ENCODE measurements at regions not wholly inside any gene's neighbourhood (a gene's known extent, or its start where the extent isn't known, plus 50 kb on each side); places are given as distances from the start of the nearest gene placed in this dataset.
A peak's percentile ranks its signal among the peaks of the same experiment; 100 is the strongest.

GRCh38 chr10:125547010-125547650 is 135.8 kb downstream of the TEX36 start:
- Histone ChIP-seq H3K4me3 (no peak overlapping the region), H3K4me1 (ENCODE audit: control insufficient read depth in 5 of 5, insufficient read depth in 5 of 5, low read length in 5 of 5) (peaks cover 0 to 6% (median 0%) of the 10 kb centered on the region in 5 donors), H3K36me3 (ENCODE audit: control insufficient read depth in 4 of 4, insufficient read depth in 4 of 4, low read length in 4 of 4) (no peaks in the 10 kb centered on the region), H3K9ac (ENCODE audit: insufficient read depth in 1 of 2, low read length in 2 of 2) (no peak overlapping the region), H3K9me3 (ENCODE audit: control insufficient read depth in 4 of 4, insufficient read depth in 3 of 4, low read length in 3 of 4) (peaks cover 0 to 8% (median 0%) of the 10 kb centered on the region in 4 donors), H3K27me3 (ENCODE audit: control insufficient read depth in 3 of 3, insufficient read depth in 3 of 3, low read length in 2 of 3) (no peaks in the 10 kb centered on the region), H3K27ac (ENCODE audit: low read depth in 1 of 2, low read length in 1 of 2) (no peak overlapping the region)
- peak in 2 of 3 donors; percentile 21 to 69 for DNase-seq
- WGBS, 2 donors: 82 to 87% methylated on average over 10 of the region's 10 CpGs
- ATAC-seq (ENCODE audit: insufficient read depth, low FRiP score): no peak
- TF ChIP-seq CTCF (IDR thresholded peaks at IDR 0.05; ENCODE audit: control extremely low read depth, extremely low read depth): no peak

- Histone ChIP-seq H3K36me3 (ENCODE audit: control insufficient read depth in 4 of 4, insufficient read depth in 4 of 4, low read length in 4 of 4) (no peaks in the 10 kb centered on the region), H3K4me1 (ENCODE audit: control insufficient read depth in 5 of 5, insufficient read depth in 5 of 5, low read length in 5 of 5) (peaks cover 0 to 8% (median 5%) of the 10 kb centered on the region in 5 donors), H3K4me3 (no peak overlapping the region), H3K27ac (ENCODE audit: low read depth in 1 of 2, low read length in 1 of 2) (no peak overlapping the region), H3K27me3 (ENCODE audit: control insufficient read depth in 3 of 3, insufficient read depth in 3 of 3, low read length in 2 of 3) (no peaks in the 10 kb centered on the region), H3K9me3 (ENCODE audit: control insufficient read depth in 4 of 4, insufficient read depth in 3 of 4, low read length in 3 of 4) (no peaks in the 10 kb centered on the region), H3K9ac (ENCODE audit: insufficient read depth in 1 of 2, low read length in 2 of 2) (no peak overlapping the region)
- TF ChIP-seq CTCF (IDR thresholded peaks at IDR 0.05; ENCODE audit: control extremely low read depth, extremely low read depth): no peak
- DNase-seq: no peak
- no peak for ATAC-seq (ENCODE audit: insufficient read depth, low FRiP score)
- WGBS, 2 donors: 71 to 73% methylated on average over 10 of the region's 10 CpGs
Observed at GRCh38 chr10:125543796-125544195, 139.2 kb downstream of the TEX36 start.

GRCh38 chr10:125538947-125539731 is 143.8 kb downstream of the TEX36 start:
- Histone ChIP-seq H3K36me3 (ENCODE audit: control insufficient read depth in 4 of 4, insufficient read depth in 4 of 4, low read length in 4 of 4) (no peaks in the 10 kb centered on the region), H3K27ac (ENCODE audit: low read depth in 1 of 2, low read length in 1 of 2) (no peak overlapping the region), H3K9me3 (ENCODE audit: control insufficient read depth in 4 of 4, insufficient read depth in 3 of 4, low read length in 3 of 4) (no peaks in the 10 kb centered on the region), H3K4me1 (ENCODE audit: control insufficient read depth in 5 of 5, insufficient read depth in 5 of 5, low read length in 5 of 5) (peaks cover 0 to 9% (median 2%) of the 10 kb centered on the region in 5 donors), H3K9ac (ENCODE audit: insufficient read depth in 1 of 2, low read length in 2 of 2) (no peak overlapping the region), H3K4me3 (no peak overlapping the region), H3K27me3 (ENCODE audit: control insufficient read depth in 3 of 3, insufficient read depth in 3 of 3, low read length in 2 of 3) (no peaks in the 10 kb centered on the region)
- TF ChIP-seq CTCF (IDR thresholded peaks at IDR 0.05; ENCODE audit: control extremely low read depth, extremely low read depth): no peak
- WGBS, 2 donors: 44 to 54% methylated on average over 13 of the region's 13 CpGs
- ATAC-seq (ENCODE audit: insufficient read depth, low FRiP score): no peak
- DNase-seq: peak in 1 of 3 donors; percentile 54
